GM21529 (cell line): ENCODE measurements at regions not wholly inside any gene's neighbourhood (a gene's known extent, or its start where the extent isn't known, plus 50 kb on each side); places are given as distances from the start of the nearest gene placed in this dataset.
"Not testable (repeated sequence)": the region's sequence is repeated elsewhere in the genome, so short reads cannot be mapped to it uniquely, and the experiment has no call there.

Experiments used
- ATAC-seq: cut with Tn5 transposase; IDR thresholded peaks from one replicate; pipeline ENCODE4 v1.9.1; 2021; ENCODE audit not compliant: unreplicated experiment

GRCh38 chr5:127133071-127133470 is 59.8 kb upstream of the C5orf63 start:
- ATAC-seq, result no peak

GRCh38 chr5:127136908-127137307 is 63.6 kb upstream of the C5orf63 start:
- no peak for ATAC-seq

GRCh38 chr5:127143722-127144121 is 70.4 kb upstream of the C5orf63 start:
- ATAC-seq, result no peak

- no peak for ATAC-seq
Measured at GRCh38 chr5:127153031-127153430, 79.7 kb upstream of the C5orf63 start.

- no peak for ATAC-seq
Measured at GRCh38 chr5:127153521-127153920, 80.2 kb upstream of the C5orf63 start.

- no peak for ATAC-seq
Measured at GRCh38 chr5:127163750-127164149, 90.4 kb upstream of the C5orf63 start.

GRCh38 chr5:127170918-127171600 is 97.8 kb upstream of the C5orf63 start:
- ATAC-seq, result no peak

GRCh38 chr5:127176769-127177168 is 103.5 kb upstream of the C5orf63 start:
- ATAC-seq, result no peak

- not testable (repeated sequence) for ATAC-seq
Measured at GRCh38 chr5:127182631-127183030, 108.0 kb upstream of the MEGF10 start.

GRCh38 chr5:127183332-127183731 is 107.3 kb upstream of the MEGF10 start:
- ATAC-seq, result no peak

GRCh38 chr5:127184851-127185250 is 105.7 kb upstream of the MEGF10 start:
- ATAC-seq, result no peak

- no peak for ATAC-seq
Measured at GRCh38 chr5:127186657-127187056, 103.9 kb upstream of the MEGF10 start.

- ATAC-seq, result no peak
Measured at GRCh38 chr5:127187706-127188105, 102.9 kb upstream of the MEGF10 start.

- no peak for ATAC-seq
Measured at GRCh38 chr5:127192150-127192549, 98.4 kb upstream of the MEGF10 start.

- ATAC-seq, result no peak
Measured at GRCh38 chr5:127192836-127193338, 97.7 kb upstream of the MEGF10 start.

GRCh38 chr5:127196042-127196441 is 94.6 kb upstream of the MEGF10 start:
- no peak for ATAC-seq

GRCh38 chr5:127197402-127198167 is 93.0 kb upstream of the MEGF10 start:
- ATAC-seq, result not testable (repeated sequence)

GRCh38 chr5:127202738-127203137 is 87.9 kb upstream of the MEGF10 start:
- not testable (repeated sequence) for ATAC-seq

GRCh38 chr5:127203818-127204217 is 86.8 kb upstream of the MEGF10 start:
- no peak for ATAC-seq

GRCh38 chr5:127205147-127205546 is 85.4 kb upstream of the MEGF10 start:
- ATAC-seq, result no peak

GRCh38 chr5:127206320-127207113 is 84.1 kb upstream of the MEGF10 start:
- ATAC-seq, result no peak
